ENCODE measurements at regions not wholly inside any gene's neighbourhood (a gene's known extent, or its start where the extent isn't known, plus 50 kb on each side); places are given as distances from the start of the nearest gene placed in this dataset.
A peak's percentile ranks its signal among the peaks of the same experiment; 100 is the strongest.

DNA sequence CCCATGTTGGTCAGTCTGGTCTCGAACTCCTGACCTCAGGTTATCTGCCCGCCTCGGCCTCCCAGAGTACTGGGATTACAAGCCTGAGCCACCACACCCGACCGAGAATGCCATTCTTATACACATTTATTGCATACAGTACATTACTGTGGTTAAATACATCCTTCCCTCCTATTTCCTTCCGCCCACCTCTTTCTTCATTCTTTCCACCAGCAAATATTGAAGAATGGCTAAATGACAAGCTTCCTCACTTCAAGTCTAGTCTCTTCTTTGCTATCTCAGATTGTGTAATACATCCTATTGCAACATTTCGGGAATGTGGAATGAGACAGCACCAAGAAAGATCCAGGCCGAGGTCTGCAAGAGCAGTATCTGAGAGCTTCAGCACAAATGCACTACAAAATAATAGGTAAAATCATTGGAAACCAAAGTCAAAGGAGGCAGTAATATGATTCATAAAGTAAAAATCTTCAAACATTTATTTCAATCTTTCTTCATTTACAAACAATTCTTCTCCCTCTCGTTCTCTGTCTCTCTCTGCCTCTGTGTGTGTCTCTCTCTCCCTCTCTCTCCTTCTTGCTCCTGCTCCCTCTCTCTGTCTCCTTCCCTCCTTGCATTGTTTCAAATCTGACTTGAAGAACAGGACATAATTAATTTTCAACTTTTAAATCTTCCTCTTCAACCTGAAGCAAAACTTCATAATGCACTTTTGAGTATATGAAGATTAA is 94.7 kb upstream of the TGFBR2 start:
- Histone ChIP-seq H4K91ac (ENCODE audit: insufficient read depth, low read depth, low read length) (0 out of 2 replicates have a peak overlapping the region, but pooled peaks have one; percentile 34), H3K9me1 (ENCODE audit: insufficient read depth, low read length) (0 out of 2 replicates have a peak, but pooled peaks cover 3% of the 10 kb centered on the region), H2BK20ac (ENCODE audit: low read depth, low read length) (peak overlapping the region; percentile 78), H2AK9ac (replicated peaks; ENCODE audit: low read depth, low read length, poor library complexity) (no peak overlapping the region), H3K4me2 (ENCODE audit: low read depth, low read length) (peak overlapping the region; percentile 10), H3K9me3 (ENCODE audit: control insufficient read depth, insufficient read depth, low read length) (no peaks in the 10 kb centered on the region), H3K9ac (ENCODE audit: low read depth, low read length) (no peak overlapping the region), H3K14ac (replicated peaks; ENCODE audit: low read depth, low read length) (no peak overlapping the region; the same call in 1 of the 2 replicates), H3K4ac (ENCODE audit: low read depth, low read length) (peak overlapping the region; percentile 55), H3K27ac (ENCODE audit: insufficient read depth, low read length) (peak overlapping the region; percentile 86; the same call in 1 of the 2 replicates), H4K8ac (ENCODE audit: low read depth in 2 of 2, low read length in 2 of 2) (peak overlapping the region in 1 of 2 experiments; percentile 32; a peak in 2 of 4 replicates), H2BK5ac (ENCODE audit: low read depth, low read length, poor library complexity, severe bottlenecking) (peak overlapping the region; percentile 82), H3K4me1 (ENCODE audit: control insufficient read depth, insufficient read depth, low read length) (peaks cover 6% of the 10 kb centered on the region), H3K36me3 (ENCODE audit: control insufficient read depth, insufficient read depth, low read length) (no peaks in the 10 kb centered on the region), H3K27me3 (ENCODE audit: control insufficient read depth, insufficient read depth, low read length) (no peaks in the 10 kb centered on the region), H2BK15ac (ENCODE audit: low read depth, low read length) (no peak overlapping the region), H3K4me3 (ENCODE audit: insufficient read depth, low read depth, low read length) (no peak overlapping the region), H3K56ac (ENCODE audit: extremely low read depth, insufficient read depth, low read length) (peak overlapping the region; percentile 57), H3K23ac (ENCODE audit: low read depth, low read length) (no peak overlapping the region), H4K20me1 (ENCODE audit: insufficient read depth, low read length) (no peaks in the 10 kb centered on the region), H3K18ac (ENCODE audit: low read depth, low read length) (peak overlapping the region; percentile 36), H2BK120ac (ENCODE audit: low read depth, low read length) (peak overlapping the region; percentile 86), H2AFZ (replicated peaks; ENCODE audit: low read length, poor library complexity) (no peak overlapping the region), H4K5ac (ENCODE audit: low read depth, low read length) (0 out of 2 replicates have a peak overlapping the region, but pooled peaks have one; percentile 9), H3K79me1 (ENCODE audit: low read depth in 1 of 2, low read length in 2 of 2) (no peaks in the 10 kb centered on the region), H2AK5ac (ENCODE audit: low read depth, low read length) (no peak overlapping the region)
- ChIA-PET POLR2A (ENCODE audit: unreplicated experiment) (no interaction called here), CTCF (no interaction called here)
- TF ChIP-seq CEBPB (IDR thresholded peaks at IDR 0.05; ENCODE audit: low read depth, low read length) (peak; percentile 100), RCOR1 (IDR thresholded peaks at IDR 0.05; ENCODE audit: insufficient replicate concordance, low read length) (no peak), MAFK (IDR thresholded peaks at IDR 0.05; ENCODE audit: low read depth, low read length) (no peak), FOS (IDR thresholded peaks at IDR 0.05; ENCODE audit: low read depth, low read length) (no peak), RAD21 (IDR thresholded peaks at IDR 0.05; ENCODE audit: low read length) (peak; percentile 24; the same call in 1 of the 2 replicates), SMC3 (IDR thresholded peaks at IDR 0.05; ENCODE audit: low read depth, low read length) (peak; percentile 19; the same call in 1 of the 2 replicates), NFE2L2 (IDR thresholded peaks at IDR 0.05; ENCODE audit: low read depth, low read length) (peak; percentile 64; the same call in 1 of the 2 replicates), MXI1 (IDR thresholded peaks at IDR 0.05; ENCODE audit: borderline replicate concordance, low read depth, low read length) (no peak), BHLHE40 (IDR thresholded peaks at IDR 0.05; ENCODE audit: low read depth, low read length) (peak; percentile 22; the same call in 1 of the 2 replicates)
- TF ChIP-seq, protein P1, sequence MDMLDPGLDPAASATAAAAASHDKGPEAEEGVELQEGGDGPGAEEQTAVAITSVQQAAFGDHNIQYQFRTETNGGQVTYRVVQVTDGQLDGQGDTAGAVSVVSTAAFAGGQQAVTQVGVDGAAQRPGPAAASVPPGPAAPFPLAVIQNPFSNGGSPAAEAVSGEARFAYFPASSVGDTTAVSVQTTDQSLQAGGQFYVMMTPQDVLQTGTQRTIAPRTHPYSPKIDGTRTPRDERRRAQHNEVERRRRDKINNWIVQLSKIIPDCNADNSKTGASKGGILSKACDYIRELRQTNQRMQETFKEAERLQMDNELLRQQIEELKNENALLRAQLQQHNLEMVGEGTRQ (IDR thresholded peaks at IDR 0.05; ENCODE audit: low read depth, low read length) = no peak
- peak; percentile 88 for ATAC-seq (ENCODE audit: low read depth)
- dilution Hi-C loops (cut with HindIII; ENCODE audit: low sequenced_read_pairs, unreplicated experiment) (no loop called here), intact Hi-C loops (cut with micrococcal nuclease) (loop anchor here (5.0 kb wide), 2 partner anchors 96 to 171 kb away; partner anchors contain the start of gene TGFBR2), in situ Hi-C loops (cut with MboI; ENCODE audit: low sequenced_read_pairs) (no loop called here)
- no TSS peak for BruUV-seq (replicated peaks)
- WGBS, 2 experiments (ENCODE audit: extremely low coverage in 2 of 2, insufficient read length in 1 of 2) = 10 to 100% methylated on average over 1 to 3 of the region's 9 CpGs
- DNase-seq = peak; percentile 98

All from IMR-90 (cell line).